Breast epithelium (tissue), 3 donors: ENCODE measurements at regions not wholly inside any gene's neighbourhood (a gene's known extent, or its start where the extent isn't known, plus 50 kb on each side); places are given as distances from the start of the nearest gene placed in this dataset.

Experiments
- POLR2A ChIP-seq: fragments of 450-650 bp; IDR thresholded peaks from one replicate; pipeline ENCODE4 v1.6.1; 2016; ENCODE audit warnings: antibody characterized with exemption, mild to moderate bottlenecking, moderate library complexity
- TF ChIP-seq, protein P1 (sequence below), 3 donors: fragments of 450-650 bp; IDR thresholded peaks; one replicate each; pipeline ENCODE4 v1.5.1; 2016 to 2017; ENCODE audit warnings: antibody characterized with exemption in 3 of 3, mild to moderate bottlenecking in 3 of 3, moderate library complexity in 3 of 3

- TF ChIP-seq, protein P1, sequence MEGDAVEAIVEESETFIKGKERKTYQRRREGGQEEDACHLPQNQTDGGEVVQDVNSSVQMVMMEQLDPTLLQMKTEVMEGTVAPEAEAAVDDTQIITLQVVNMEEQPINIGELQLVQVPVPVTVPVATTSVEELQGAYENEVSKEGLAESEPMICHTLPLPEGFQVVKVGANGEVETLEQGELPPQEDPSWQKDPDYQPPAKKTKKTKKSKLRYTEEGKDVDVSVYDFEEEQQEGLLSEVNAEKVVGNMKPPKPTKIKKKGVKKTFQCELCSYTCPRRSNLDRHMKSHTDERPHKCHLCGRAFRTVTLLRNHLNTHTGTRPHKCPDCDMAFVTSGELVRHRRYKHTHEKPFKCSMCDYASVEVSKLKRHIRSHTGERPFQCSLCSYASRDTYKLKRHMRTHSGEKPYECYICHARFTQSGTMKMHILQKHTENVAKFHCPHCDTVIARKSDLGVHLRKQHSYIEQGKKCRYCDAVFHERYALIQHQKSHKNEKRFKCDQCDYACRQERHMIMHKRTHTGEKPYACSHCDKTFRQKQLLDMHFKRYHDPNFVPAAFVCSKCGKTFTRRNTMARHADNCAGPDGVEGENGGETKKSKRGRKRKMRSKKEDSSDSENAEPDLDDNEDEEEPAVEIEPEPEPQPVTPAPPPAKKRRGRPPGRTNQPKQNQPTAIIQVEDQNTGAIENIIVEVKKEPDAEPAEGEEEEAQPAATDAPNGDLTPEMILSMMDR (IDR thresholded peaks at IDR 0.05), result no peak
- TF ChIP-seq POLR2A, result no peak
Measured at GRCh38 chr13:76245211-76245610, 609.1 kb downstream of the LMO7 start.
